Right lobe of liver (tissue), 6 donors: ENCODE measurements at regions not wholly inside any gene's neighbourhood (a gene's known extent, or its start where the extent isn't known, plus 50 kb on each side); places are given as distances from the start of the nearest gene placed in this dataset.

Experiments
- ATAC-seq, 4 donors: fragments of 200-7000 bp; cut with Tn5 transposase; one replicate each; pipeline ENCODE4 v1.9.1; 2020; ENCODE audit warnings: mild to moderate bottlenecking in 4 of 4, moderate library complexity in 4 of 4
- DNase-seq, 3 donors: peaks; one replicate each; pipeline ENCODE4 v3.0.0-alpha.2; 2020
- H3K27ac ChIP-seq, 3 donors: fragments of 200-600 bp; one replicate each; pipeline ENCODE4 v1.8.0; 2022
- H3K27me3 ChIP-seq, 2 donors: fragments of 200-600 bp; one replicate each; pipeline ENCODE4 v1.8.0; 2022
- H3K36me3 ChIP-seq, 4 donors: fragments of 200-600 bp; sonication (generic) in 1 of 4; one replicate each; pipeline versions ENCODE4 v1.5.1 to v1.8.0; 2017 to 2022; ENCODE audit warnings: control low read depth in 1 of 4
- H3K4me1 ChIP-seq, 4 donors: fragments of 200-600 bp; sonication (generic) in 1 of 4; one replicate each; pipeline versions ENCODE4 v1.5.1 to v1.8.0; 2017 to 2022; ENCODE audit warnings: control low read depth in 1 of 4
- H3K4me3 ChIP-seq, 3 donors: fragments of 200-600 bp; one replicate each; pipeline ENCODE4 v1.8.0; 2022
- H3K9me3 ChIP-seq, 4 donors: fragments of 200-600 bp; sonication (generic) in 1 of 4; one replicate each; pipeline versions ENCODE4 v1.5.1 to v1.8.0; 2017 to 2022; ENCODE audit warnings: control low read depth in 1 of 4
- POLR2A ChIP-seq: fragments of 450-650 bp; IDR thresholded peaks from one replicate; pipeline ENCODE4 v1.6.1; 2017; ENCODE audit warnings: antibody characterized with exemption, mild to moderate bottlenecking
- WGBS: methylation state at CpG from one replicate; pipeline ENCODE4 v1.1.6; 2018; ENCODE audit warnings: low coverage, low lambda C conversion rate; ENCODE audit not compliant: insufficient coverage; ENCODE audit errors: missing lambda C conversion rate; 5-methylcytosine and 5-hydroxymethylcytosine counted together
- intact Hi-C, 2 donors: fragments of 100-400 bp; cut with DNase I; formaldehyde crosslinking; loops; one replicate each; pipeline versions ENCODE4 v1.11.2 to v1.14.1; 2022
- TF ChIP-seq, protein P1 (sequence below), 4 donors: fragments of 200-600 bp in 3 of 4; fragments of 450-650 bp in 1 of 4; IDR thresholded peaks; one replicate each; pipeline versions ENCODE4 v1.5.1 to v1.8.0; 2016 to 2022; ENCODE audit warnings: antibody characterized with exemption in 4 of 4, mild to moderate bottlenecking in 2 of 4
- donor health status: DM: no; HTN: yes; CAD: no.
- donor health status: DM: no; HTN: no; CAD: no.
- donor health status: DM: no; HTN: no; CAD: no.
- donor health status: DM: no; HTN: yes; CAD: no.
- donor health status: DM: no; HTN: yes; CAD: no.

DNA sequence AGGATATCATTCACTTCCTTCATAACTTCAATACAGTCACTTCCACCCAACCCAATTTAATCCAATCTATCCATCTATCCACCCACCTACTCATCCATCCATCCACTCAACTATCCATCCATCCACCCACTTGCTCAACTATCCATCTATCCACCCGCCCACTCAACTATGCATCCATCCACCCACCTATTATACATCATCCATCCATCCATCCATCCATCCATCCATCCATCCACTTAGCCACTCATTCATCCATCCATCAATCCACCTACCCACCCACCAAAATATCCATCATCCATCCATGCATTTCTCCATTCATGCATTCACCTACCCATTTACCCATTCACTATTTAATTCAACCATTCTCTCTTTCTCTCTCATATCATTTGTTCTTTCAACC is 179.5 kb downstream of the HAPSTR1 start:
- H3K9me3 ChIP-seq, result no peaks in the 10 kb centered on the region
- H3K4me3 ChIP-seq, result no peak overlapping the region
- TF ChIP-seq POLR2A, result no peak
- TF ChIP-seq, protein P1, sequence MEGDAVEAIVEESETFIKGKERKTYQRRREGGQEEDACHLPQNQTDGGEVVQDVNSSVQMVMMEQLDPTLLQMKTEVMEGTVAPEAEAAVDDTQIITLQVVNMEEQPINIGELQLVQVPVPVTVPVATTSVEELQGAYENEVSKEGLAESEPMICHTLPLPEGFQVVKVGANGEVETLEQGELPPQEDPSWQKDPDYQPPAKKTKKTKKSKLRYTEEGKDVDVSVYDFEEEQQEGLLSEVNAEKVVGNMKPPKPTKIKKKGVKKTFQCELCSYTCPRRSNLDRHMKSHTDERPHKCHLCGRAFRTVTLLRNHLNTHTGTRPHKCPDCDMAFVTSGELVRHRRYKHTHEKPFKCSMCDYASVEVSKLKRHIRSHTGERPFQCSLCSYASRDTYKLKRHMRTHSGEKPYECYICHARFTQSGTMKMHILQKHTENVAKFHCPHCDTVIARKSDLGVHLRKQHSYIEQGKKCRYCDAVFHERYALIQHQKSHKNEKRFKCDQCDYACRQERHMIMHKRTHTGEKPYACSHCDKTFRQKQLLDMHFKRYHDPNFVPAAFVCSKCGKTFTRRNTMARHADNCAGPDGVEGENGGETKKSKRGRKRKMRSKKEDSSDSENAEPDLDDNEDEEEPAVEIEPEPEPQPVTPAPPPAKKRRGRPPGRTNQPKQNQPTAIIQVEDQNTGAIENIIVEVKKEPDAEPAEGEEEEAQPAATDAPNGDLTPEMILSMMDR (IDR thresholded peaks at IDR 0.05), result no peak
- WGBS, result 86% methylated on average over 1 of the region's 1 CpG
- ATAC-seq, result no peak
- H3K27me3 ChIP-seq, result no peaks in the 10 kb centered on the region
- H3K36me3 ChIP-seq, result no peaks in the 10 kb centered on the region
- H3K27ac ChIP-seq, result no peak overlapping the region
- DNase-seq, result no peak
- H3K4me1 ChIP-seq, result no peaks in the 10 kb centered on the region
- intact Hi-C loops, result no loop called here

DNA sequence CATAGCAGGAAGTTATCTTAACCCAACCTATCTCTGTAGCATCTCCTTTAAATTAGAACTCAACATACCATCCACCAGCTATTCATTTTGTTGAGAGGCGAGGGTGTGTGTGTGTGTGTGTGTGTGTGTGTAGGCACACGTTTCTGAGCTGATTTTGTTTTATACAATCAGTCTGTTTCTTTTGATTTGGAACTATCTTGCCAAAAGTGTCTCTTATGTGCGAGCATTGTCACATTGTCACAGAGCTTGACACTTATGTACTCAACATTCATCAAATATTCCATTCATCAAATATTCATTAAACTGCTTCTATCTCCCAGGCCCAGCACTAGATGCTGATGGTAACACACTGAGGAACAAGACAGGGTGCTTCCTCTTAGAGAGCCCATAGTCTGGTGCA is 180.4 kb downstream of the HAPSTR1 start:
- H3K27me3 ChIP-seq, result no peaks in the 10 kb centered on the region
- WGBS, result 70% methylated on average over 3 of the region's 3 CpGs
- intact Hi-C loops, result no loop called here
- H3K4me1 ChIP-seq, result no peaks in the 10 kb centered on the region
- no peak for ATAC-seq
- no peak for DNase-seq
- TF ChIP-seq POLR2A, result no peak
- no peaks in the 10 kb centered on the region for H3K9me3 ChIP-seq
- H3K27ac ChIP-seq, result no peak overlapping the region
- H3K4me3 ChIP-seq, result no peak overlapping the region
- no peaks in the 10 kb centered on the region for H3K36me3 ChIP-seq

DNA sequence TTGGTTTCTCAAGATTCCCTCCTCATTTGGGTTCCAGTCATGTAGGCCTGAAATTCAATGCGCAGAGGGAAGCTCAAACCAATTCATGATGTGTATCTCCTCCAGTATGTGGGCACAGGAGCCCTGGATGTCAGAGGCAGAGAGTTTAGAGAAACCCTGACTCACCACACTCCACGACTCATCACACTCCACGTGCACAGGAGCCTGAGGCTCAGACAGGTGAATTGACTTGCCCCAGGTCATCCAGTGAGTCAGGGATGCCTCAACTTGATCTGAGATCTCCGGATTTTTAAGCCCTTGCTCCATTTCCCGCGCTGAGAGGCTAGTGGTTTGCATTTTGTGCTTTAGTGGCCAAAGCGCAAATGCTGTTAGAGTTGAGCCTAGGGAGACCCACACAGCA is 183.9 kb downstream of the HAPSTR1 start:
- WGBS, result 46% methylated on average over 4 of the region's 7 CpGs
- H3K36me3 ChIP-seq, result no peaks in the 10 kb centered on the region
- H3K9me3 ChIP-seq, result no peaks in the 10 kb centered on the region
- H3K4me3 ChIP-seq, result no peak overlapping the region
- intact Hi-C loops, result no loop called here
- peak in 1 of 4 donors; percentile 55 for ATAC-seq
- H3K27me3 ChIP-seq, result no peaks in the 10 kb centered on the region
- TF ChIP-seq POLR2A, result no peak
- TF ChIP-seq, protein P1 (IDR thresholded peaks at IDR 0.05), result no peak
- no peak overlapping the region for H3K27ac ChIP-seq
- no peak for DNase-seq
- no peaks in the 10 kb centered on the region for H3K4me1 ChIP-seq

DNA sequence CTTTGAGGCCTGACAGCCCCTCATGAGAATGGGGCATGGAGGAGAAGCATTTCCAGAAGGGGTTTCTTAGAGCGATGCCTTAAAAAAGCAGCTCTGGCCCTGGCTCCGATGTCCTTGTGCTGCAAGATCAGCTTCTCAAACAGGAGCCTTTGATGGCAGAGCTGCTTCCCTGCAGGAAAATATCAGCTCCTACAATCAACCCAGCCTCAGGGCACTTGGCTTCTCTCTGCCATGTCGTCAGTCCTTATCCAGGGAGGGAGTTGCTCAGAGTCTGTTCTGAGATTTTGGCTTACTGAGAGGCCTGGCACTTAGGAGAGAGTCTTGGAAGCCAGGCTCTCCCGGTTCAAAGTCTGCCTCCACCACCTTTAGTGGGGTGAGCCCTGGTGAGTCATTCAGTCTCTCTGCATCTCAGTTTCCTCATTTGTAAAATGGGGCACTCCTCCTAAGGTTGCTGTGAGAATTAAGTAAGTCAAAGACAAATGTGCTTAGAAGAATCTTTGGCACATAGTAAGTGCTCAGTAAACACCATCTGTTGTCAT is 184.4 kb downstream of the HAPSTR1 start:
- no peak for TF ChIP-seq POLR2A
- TF ChIP-seq, protein P1 (IDR thresholded peaks at IDR 0.05), result no peak
- 75% methylated on average over 1 of the region's 4 CpGs for WGBS
- Histone ChIP-seq H3K4me1 (no peaks in the 10 kb centered on the region), H3K9me3 (no peaks in the 10 kb centered on the region), H3K4me3 (no peak overlapping the region), H3K27ac (no peak overlapping the region), H3K36me3 (no peaks in the 10 kb centered on the region), H3K27me3 (no peaks in the 10 kb centered on the region)
- intact Hi-C loops, result no loop called here
- DNase-seq, result no peak
- ATAC-seq, result no peak

DNA sequence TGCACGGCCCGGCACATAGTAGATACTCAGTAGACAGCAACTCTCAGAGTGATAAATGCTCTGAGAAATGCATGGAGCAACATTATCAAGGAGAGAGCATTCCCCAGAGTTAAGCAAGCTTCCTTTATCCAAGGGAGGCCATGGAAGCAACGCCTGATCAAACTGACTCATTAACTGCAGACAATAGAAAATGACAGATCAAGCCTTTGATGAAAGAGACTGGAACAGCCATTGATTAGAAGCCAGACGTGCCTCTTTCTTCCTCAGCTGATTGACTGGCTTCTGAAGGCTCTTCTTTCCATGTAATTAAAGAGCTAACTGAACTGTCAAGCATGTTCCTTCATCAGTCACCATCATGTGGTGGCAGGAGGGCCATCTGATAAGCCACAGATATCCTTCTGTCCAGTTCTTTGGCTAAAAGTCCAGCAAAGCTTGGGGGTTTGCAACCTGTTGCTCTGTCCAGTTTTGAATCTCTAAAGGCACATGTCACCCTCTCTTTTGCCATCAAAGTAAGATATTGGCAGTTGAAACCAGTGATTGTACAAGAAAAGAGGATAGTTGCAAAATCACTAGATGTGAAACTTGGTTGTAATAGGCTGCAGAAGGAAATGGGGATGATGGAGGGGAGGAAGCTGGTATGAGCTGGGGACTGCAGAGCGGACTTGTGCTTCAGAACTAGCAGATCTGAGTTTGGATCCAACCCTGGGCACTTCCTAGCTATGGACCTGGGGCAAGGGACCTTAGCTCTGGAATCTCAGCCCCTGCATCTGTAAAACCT is 188.0 kb downstream of the HAPSTR1 start:
- Histone ChIP-seq H3K27me3 (no peaks in the 10 kb centered on the region), H3K9me3 (no peaks in the 10 kb centered on the region), H3K27ac (no peak overlapping the region), H3K4me3 (no peak overlapping the region), H3K36me3 (no peaks in the 10 kb centered on the region), H3K4me1 (no peaks in the 10 kb centered on the region)
- TF ChIP-seq, protein P1 (IDR thresholded peaks at IDR 0.05), result no peak
- no peak for TF ChIP-seq POLR2A
- DNase-seq (no peak), ATAC-seq (peak in 1 of 4 donors; percentile 42)
- 49% methylated on average over 3 of the region's 5 CpGs for WGBS
- intact Hi-C loops, result no loop called here
